OCI-LY1 (cell line): ENCODE measurements at regions not wholly inside any gene's neighbourhood (a gene's known extent, or its start where the extent isn't known, plus 50 kb on each side); places are given as distances from the start of the nearest gene placed in this dataset.

Source experiments
- EZH2 ChIP-seq: fragments of 200-600 bp; sonication (generic), shearing (Covaris generic); IDR thresholded peaks from 2 replicates; pipeline ENCODE4 v1.8.0; 2017; ENCODE audit warnings: borderline replicate concordance, mixed run types, mild to moderate bottlenecking, antibody characterized with exemption, low read length, moderate library complexity, mixed read lengths
- TF ChIP-seq, protein P1 (sequence below): fragments of 200-600 bp; sonication (generic), shearing (Covaris generic); IDR thresholded peaks from 2 replicates; pipeline ENCODE4 v1.5.1; 2017; ENCODE audit warnings: mild to moderate bottlenecking, antibody characterized with exemption, low read length, moderate library complexity, mixed read lengths

DNA sequence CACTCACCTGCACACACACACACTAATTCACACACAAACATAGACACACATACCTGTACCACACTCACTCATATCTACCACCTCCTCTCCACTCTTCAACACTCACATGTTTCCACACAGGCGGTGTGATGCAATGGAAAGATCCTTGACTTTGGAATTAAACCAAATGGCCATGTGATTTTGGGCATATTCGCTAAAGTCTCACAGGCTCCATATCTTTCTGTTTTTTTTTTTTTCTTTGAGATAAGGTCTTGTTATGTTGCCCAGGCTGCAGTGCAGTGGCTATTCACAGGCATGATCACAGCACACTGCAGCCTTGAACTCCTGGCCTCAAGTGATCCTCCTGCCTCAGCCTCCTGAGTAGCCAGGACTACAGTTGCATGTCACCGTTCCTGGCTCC is 91.1 kb upstream of the MEX3C start:
- TF ChIP-seq, protein P1, sequence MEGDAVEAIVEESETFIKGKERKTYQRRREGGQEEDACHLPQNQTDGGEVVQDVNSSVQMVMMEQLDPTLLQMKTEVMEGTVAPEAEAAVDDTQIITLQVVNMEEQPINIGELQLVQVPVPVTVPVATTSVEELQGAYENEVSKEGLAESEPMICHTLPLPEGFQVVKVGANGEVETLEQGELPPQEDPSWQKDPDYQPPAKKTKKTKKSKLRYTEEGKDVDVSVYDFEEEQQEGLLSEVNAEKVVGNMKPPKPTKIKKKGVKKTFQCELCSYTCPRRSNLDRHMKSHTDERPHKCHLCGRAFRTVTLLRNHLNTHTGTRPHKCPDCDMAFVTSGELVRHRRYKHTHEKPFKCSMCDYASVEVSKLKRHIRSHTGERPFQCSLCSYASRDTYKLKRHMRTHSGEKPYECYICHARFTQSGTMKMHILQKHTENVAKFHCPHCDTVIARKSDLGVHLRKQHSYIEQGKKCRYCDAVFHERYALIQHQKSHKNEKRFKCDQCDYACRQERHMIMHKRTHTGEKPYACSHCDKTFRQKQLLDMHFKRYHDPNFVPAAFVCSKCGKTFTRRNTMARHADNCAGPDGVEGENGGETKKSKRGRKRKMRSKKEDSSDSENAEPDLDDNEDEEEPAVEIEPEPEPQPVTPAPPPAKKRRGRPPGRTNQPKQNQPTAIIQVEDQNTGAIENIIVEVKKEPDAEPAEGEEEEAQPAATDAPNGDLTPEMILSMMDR, result no peak
- no peak for TF ChIP-seq EZH2
